Dedifferentiated amniotic fluid mesenchymal stem cell (primary cell): ENCODE measurements at regions not wholly inside any gene's neighbourhood (a gene's known extent, or its start where the extent isn't known, plus 50 kb on each side); places are given as distances from the start of the nearest gene placed in this dataset.

Experiments
- DNase-seq: peaks from one replicate; pipeline ENCODE4 v3.0.0-alpha.2; 2016; ENCODE audit errors: extremely low spot score

- no peak for DNase-seq
These were observed 62.5 kb upstream of the UBE2E1 start for GRCh38 chr3:23743141-23743784.

- DNase-seq: no peak
These were observed 59.3 kb upstream of the UBE2E1 start for GRCh38 chr3:23746441-23746840.

GRCh38 chr3:23747841-23748240 lies 57.9 kb upstream of the UBE2E1 start:
- DNase-seq: no peak

GRCh38 chr3:23748398-23749110 lies 57.2 kb upstream of the UBE2E1 start:
- DNase-seq: no peak

GRCh38 chr3:23749609-23750008 lies 56.1 kb upstream of the UBE2E1 start:
- DNase-seq: no peak

- DNase-seq: no peak
These were observed 55.1 kb upstream of the UBE2E1 start for GRCh38 chr3:23750573-23751210.

- no peak for DNase-seq
These were observed 54.5 kb upstream of the UBE2E1 start for GRCh38 chr3:23751212-23751723.

GRCh38 chr3:23752126-23752525 lies 53.6 kb upstream of the UBE2E1 start:
- DNase-seq: no peak

GRCh38 chr3:23754215-23754614 lies 51.5 kb upstream of the UBE2E1 start:
- DNase-seq: no peak
